ENCODE measurements at regions not wholly inside any gene's neighbourhood (a gene's known extent, or its start where the extent isn't known, plus 50 kb on each side); places are given as distances from the start of the nearest gene placed in this dataset.

- TF ChIP-seq CTCF (IDR thresholded peaks at IDR 0.05) (no peak), POLR2A (IDR thresholded peaks at IDR 0.05) (no peak), POLR2AphosphoS5 (IDR thresholded peaks at IDR 0.05) (no peak), EP300 (IDR thresholded peaks at IDR 0.05) (no peak)
Observed at GRCh38 chr22:47356511-47357011, 594.1 kb downstream of the TBC1D22A start.
